SK-N-SH (cell line): ENCODE measurements at regions not wholly inside any gene's neighbourhood (a gene's known extent, or its start where the extent isn't known, plus 50 kb on each side); places are given as distances from the start of the nearest gene placed in this dataset.

ENCODE experiments used
- EZH2phosphoT487 ChIP-seq: fragments of 200-600 bp; sonication (generic); IDR thresholded peaks from 2 replicates; pipeline ENCODE4 v1.6.1; 2017; ENCODE audit warnings: low read depth, mixed run types, mild to moderate bottlenecking, antibody characterized with exemption, moderate library complexity, borderline replicate concordance
- FOXM1 ChIP-seq: IDR thresholded peaks from 2 replicates; pipeline ENCODE4 v1.4.0; 2012; ENCODE audit warnings: low read depth, mild to moderate bottlenecking
- POLR2AphosphoS5 ChIP-seq: IDR thresholded peaks from 2 replicates; pipeline ENCODE4 v1.6.1; 2012; ENCODE audit warnings: low read depth, low read length
- RFX5 ChIP-seq: IDR thresholded peaks from 2 replicates; pipeline ENCODE4 v1.6.1; 2012; ENCODE audit warnings: mild to moderate bottlenecking, improper control_type of control experiment, low read length
- SIN3A ChIP-seq: IDR thresholded peaks from 2 replicates; pipeline ENCODE4 v1.6.1; 2012; ENCODE audit warnings: low read depth, mild to moderate bottlenecking, low read length, moderate library complexity, borderline replicate concordance
- TCF12 ChIP-seq: IDR thresholded peaks from 2 replicates; pipeline ENCODE4 v1.4.0; 2012
- TF ChIP-seq, protein P1 (sequence below): IDR thresholded peaks from 2 replicates; pipeline ENCODE4 v1.6.1; 2012; ENCODE audit warnings: mild to moderate bottlenecking, low read depth, low read length, moderate library complexity
- TF ChIP-seq, protein P2 (sequence below): fragments of 200-600 bp; sonication (generic); IDR thresholded peaks from 2 replicates; pipeline ENCODE4 v1.6.1; 2017; ENCODE audit warnings: antibody characterized with exemption, mild to moderate bottlenecking, moderate library complexity

DNA sequence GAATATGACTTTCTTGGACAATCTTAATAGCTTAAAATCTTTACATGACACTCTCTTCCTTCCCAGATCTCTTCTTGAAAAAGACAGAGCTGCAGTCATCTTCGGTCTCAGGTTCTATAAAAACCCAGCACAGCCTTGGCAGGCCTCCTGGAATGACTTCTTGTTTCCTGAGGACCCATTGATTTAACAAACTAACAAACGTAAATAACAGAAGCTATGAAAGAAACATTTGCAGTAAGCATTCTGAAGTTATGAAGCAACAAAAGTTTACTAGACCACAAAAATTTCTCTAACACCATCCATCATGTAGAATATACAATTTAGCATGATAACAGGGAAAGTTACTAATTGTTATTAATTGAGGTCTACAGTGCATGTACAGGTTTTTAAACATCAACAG is 62.8 kb upstream of the STARD13 start:
- TF ChIP-seq, protein P1, sequence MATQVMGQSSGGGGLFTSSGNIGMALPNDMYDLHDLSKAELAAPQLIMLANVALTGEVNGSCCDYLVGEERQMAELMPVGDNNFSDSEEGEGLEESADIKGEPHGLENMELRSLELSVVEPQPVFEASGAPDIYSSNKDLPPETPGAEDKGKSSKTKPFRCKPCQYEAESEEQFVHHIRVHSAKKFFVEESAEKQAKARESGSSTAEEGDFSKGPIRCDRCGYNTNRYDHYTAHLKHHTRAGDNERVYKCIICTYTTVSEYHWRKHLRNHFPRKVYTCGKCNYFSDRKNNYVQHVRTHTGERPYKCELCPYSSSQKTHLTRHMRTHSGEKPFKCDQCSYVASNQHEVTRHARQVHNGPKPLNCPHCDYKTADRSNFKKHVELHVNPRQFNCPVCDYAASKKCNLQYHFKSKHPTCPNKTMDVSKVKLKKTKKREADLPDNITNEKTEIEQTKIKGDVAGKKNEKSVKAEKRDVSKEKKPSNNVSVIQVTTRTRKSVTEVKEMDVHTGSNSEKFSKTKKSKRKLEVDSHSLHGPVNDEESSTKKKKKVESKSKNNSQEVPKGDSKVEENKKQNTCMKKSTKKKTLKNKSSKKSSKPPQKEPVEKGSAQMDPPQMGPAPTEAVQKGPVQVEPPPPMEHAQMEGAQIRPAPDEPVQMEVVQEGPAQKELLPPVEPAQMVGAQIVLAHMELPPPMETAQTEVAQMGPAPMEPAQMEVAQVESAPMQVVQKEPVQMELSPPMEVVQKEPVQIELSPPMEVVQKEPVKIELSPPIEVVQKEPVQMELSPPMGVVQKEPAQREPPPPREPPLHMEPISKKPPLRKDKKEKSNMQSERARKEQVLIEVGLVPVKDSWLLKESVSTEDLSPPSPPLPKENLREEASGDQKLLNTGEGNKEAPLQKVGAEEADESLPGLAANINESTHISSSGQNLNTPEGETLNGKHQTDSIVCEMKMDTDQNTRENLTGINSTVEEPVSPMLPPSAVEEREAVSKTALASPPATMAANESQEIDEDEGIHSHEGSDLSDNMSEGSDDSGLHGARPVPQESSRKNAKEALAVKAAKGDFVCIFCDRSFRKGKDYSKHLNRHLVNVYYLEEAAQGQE, result no peak
- TF ChIP-seq POLR2AphosphoS5 (no peak), FOXM1 (no peak), SIN3A (no peak), EZH2phosphoT487 (no peak), TCF12 (no peak), RFX5 (no peak)
- TF ChIP-seq, protein P2, sequence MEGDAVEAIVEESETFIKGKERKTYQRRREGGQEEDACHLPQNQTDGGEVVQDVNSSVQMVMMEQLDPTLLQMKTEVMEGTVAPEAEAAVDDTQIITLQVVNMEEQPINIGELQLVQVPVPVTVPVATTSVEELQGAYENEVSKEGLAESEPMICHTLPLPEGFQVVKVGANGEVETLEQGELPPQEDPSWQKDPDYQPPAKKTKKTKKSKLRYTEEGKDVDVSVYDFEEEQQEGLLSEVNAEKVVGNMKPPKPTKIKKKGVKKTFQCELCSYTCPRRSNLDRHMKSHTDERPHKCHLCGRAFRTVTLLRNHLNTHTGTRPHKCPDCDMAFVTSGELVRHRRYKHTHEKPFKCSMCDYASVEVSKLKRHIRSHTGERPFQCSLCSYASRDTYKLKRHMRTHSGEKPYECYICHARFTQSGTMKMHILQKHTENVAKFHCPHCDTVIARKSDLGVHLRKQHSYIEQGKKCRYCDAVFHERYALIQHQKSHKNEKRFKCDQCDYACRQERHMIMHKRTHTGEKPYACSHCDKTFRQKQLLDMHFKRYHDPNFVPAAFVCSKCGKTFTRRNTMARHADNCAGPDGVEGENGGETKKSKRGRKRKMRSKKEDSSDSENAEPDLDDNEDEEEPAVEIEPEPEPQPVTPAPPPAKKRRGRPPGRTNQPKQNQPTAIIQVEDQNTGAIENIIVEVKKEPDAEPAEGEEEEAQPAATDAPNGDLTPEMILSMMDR, result no peak
